ENCODE measurements at regions not wholly inside any gene's neighbourhood (a gene's known extent, or its start where the extent isn't known, plus 50 kb on each side); places are given as distances from the start of the nearest gene placed in this dataset.

GRCh38 chr4:53805291-53805690 lies 214.0 kb upstream of the LNX1 start:
- DNase-seq = no peak

DNA sequence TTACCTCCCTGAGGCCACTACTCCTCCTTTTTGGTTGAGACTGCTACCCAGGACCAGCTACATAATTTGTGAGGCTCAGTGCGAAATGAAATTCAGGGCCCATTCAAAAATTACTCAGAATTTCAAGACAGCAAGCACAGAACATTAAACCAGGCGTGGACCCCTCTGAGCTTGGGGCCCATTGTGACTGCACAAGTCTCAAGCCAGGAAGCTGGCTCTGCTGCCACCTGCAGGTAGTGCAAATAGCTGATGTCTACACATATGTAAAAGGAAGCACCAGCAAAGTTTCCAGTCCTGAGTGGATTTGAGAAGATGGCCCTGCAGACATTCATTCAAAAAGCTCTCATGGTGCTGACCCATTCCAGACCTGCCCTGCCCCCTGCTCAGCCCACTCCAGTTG lies 213.4 kb upstream of the LNX1 start:
- DNase-seq = no peak

- no peak for DNase-seq
Observed at GRCh38 chr4:53802500-53802899, 211.2 kb upstream of the LNX1 start.

GRCh38 chr4:53801373-53801772 lies 210.1 kb upstream of the LNX1 start:
- DNase-seq = no peak

GRCh38 chr4:53800741-53801140 lies 209.5 kb upstream of the LNX1 start:
- no peak for DNase-seq

GRCh38 chr4:53793096-53793495 lies 201.8 kb upstream of the LNX1 start:
- DNase-seq = no peak

DNA sequence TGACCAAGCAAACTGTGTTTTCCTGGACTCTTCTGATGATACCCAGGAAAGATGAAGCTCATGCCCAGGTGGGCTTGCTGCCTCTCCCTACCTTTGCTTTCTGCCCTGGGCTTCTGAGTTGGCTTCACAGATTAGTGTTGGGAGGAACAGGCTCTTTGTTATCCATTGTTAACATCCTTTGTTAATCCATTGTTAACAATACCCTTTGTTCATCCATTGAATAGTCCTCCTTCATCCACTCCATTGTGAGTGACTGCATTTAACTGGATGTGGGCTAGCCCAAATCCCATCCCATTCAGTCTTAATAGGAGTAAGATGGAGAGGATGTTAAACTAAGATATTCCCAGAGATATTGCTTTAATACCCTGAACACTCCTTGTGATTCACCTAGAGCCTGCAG lies 199.0 kb upstream of the LNX1 start:
- no peak for DNase-seq

DNA sequence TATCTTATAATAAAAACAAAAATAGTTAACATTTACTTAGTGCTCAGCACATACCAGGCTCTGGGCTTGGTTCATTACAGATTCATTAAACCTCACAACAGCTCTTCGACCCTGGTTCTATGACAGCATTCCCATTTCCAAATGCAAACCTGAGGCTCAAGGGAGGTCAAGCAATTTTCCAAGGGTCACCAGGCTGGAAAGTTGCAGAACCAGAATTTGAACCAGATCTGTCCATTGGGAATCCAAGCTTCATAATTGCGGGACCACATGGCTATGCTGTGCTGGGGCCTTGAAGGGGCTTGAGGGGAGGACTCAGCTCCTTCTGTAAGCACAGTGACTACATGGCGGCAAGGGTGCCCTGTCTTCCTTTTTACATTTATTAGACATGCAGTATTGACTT lies 197.3 kb upstream of the LNX1 start:
- DNase-seq = no peak

GRCh38 chr4:53788011-53788410 lies 196.7 kb upstream of the LNX1 start:
- no peak for DNase-seq

DNA sequence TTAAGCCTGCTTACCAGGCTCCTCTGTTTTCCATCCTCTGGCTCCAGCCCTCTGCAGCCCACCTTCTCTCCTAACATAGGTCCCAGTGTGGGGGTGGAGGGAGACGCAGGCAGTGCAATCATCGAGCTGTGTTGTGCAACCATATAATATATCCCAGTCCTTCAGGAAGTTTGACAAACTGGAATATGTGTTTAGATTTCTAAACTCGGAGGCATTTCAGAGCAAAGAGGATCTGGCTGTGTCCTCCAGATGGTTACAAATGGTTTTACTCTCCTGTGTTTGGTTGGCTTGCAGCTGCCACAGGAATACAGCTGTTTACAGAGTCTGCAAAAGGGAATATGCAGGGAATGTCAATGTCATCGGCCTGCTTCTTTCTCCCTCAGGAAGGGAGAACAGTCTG lies 195.3 kb upstream of the LNX1 start:
- DNase-seq = no peak

DNA sequence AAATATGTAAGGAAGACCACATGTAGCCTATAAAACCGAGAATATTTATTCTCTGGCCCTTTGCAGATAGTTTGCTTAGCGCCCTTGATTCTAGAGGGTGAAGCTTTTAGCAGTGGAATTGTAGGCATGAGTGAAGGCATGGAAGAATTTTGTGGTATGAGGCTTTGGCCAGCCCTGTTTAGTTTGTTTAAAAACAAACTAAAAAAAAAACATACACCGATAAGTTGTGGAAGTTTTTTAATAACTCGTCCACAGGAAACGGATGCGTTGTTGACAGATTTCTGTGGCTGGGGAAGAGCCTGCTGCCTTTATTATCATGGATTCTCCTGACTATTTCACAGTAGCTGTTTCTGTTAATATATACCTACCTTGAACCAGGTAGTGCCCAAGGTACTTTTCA lies 194.7 kb upstream of the LNX1 start:
- no peak for DNase-seq

GRCh38 chr4:53784112-53784511 lies 192.8 kb upstream of the LNX1 start:
- DNase-seq = no peak

GRCh38 chr4:53783208-53783859 lies 192.0 kb upstream of the LNX1 start:
- DNase-seq = no peak

GRCh38 chr4:53782458-53782845 lies 191.2 kb upstream of the LNX1 start:
- DNase-seq = no peak

DNA sequence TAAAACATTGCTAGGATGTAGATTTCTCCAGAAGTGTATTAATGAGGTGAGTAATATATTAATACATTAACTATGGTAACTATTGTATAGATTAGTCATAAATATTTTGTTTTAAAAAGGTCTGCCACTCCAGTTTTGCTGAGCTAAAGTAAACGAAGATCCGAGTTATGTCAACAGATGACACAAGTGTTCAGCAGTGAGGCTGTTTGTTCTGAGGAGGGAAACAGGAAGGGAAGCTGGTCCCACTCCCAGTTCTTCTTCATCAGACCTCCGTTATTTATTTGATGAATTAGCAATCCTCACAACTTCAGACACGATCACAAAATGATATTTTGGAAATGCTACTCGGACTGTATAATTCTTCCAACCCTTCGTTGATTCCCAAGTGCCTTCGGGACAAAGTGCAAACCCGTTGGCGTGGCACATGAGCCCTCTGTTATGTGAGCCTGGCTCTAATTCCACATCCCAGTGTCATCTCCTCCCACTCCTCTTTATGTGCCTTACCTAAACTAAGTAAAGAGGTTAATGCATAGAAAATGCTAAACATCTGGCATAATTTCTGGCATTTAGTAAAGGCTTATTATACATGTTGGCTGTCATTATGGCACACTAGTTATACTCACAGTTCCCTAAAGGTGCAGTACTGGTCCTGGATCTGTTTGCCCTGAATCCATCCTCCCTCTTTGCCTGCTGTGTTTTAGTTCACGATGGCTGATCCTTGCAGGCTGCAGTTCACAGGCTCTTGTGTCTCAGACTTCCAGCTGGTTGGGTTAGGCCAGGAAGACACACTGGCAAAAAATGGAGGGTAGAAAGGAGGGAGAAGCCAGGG lies 190.6 kb upstream of the LNX1 start:
- no peak for DNase-seq

- DNase-seq = no peak
Observed at GRCh38 chr4:53780736-53781400, 189.6 kb upstream of the LNX1 start.

DNA sequence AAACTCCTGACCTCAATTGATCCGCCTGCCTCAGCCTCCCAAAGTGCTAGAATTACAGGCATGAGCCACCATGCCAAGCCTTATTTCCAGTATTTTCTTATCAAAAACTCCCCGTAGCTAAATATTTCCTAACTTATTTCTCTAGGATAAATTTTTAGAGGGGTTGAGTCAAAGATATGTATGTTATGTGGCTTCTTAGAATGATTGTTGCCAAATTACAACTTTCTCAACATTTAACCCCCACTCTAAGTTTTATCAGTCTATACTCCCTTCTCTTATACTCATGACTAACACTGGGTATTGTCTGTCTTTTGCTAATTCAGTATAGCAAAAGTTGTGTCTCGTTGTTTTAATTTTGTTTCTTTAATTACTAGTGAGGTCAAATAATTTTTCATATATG lies 187.7 kb upstream of the LNX1 start:
- DNase-seq = no peak

DNA sequence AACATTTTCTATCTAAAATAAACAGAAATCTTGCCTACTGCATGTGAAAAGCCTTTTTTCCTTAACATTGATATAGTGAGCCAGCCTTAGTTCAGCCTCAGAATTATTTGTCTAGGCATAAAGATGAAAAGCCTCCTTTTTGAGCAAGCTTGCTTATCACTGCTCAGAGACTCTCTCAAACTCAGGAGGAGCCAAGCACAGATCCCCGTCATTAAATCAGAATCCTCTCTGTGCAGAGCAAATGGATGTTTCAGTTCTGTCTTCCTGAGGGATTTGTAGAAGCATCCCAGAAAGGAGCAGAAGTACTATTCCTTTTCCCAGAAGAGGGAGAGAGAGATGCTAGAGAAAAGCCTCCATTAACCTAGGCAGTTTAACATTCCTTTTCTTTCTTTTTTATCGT lies 186.9 kb upstream of the LNX1 start:
- no peak for DNase-seq

DNA sequence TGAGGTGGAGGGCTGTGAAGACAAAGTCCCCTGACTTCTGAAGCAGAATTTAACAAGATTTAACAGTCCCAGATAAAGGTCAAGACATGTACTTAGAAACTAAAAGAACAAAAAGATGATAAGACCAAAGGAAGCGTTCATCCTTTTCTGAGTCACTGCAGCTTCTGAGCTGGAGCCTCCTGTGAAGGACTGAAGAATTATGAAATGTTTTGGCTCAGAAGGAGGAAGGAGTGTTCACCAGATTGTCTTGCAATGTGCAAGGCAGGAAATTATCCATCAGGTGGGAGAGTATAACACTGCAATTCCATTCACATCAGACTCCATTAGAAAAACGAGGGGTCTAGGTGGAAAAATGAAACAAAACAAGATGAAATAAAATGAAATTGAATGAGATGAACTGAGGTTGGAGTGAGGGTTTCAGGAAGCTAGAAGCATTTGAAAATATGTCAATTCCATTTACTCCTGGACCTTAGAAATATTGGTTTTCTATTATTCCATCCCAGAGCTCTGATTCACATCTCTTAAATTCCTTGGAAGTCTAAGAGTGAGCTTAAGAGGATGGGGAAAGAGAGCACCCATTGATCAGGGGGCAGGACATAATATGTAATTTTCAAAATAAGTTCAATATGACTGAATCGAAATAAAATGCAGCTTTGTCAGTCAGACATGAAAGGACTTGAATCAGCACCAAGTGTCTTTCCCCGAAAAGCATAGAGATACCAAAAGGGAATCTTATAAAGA lies 186.1 kb upstream of the LNX1 start:
- DNase-seq = no peak

- no peak for DNase-seq
Observed at GRCh38 chr4:53776141-53776540, 184.9 kb upstream of the LNX1 start.

GRCh38 chr4:53775381-53775780 lies 184.1 kb upstream of the LNX1 start:
- DNase-seq = no peak

GRCh38 chr4:53771326-53771725 lies 180.0 kb upstream of the LNX1 start:
- no peak for DNase-seq

DNA sequence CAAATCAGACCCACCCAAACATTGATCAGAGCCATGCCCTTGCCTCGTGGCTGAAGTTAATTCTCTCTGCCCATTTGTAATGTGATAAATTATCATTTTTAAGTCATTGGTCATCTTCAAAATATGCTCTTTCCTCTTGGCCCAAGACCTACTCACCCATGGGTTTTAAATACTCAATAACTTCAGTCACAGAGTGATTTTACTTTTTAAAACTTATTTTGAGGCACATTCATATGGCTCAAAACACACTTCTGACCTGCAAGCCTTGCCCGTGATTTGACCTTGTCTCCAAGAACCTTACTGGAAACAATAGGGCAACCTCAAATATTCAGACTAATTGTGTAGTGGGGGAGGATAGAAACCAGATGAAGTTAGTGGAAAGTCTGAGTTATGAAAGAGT lies 176.2 kb upstream of the LNX1 start:
- no peak for DNase-seq

Measured in 8988T (cell line).